AG08395 (cell line): ENCODE measurements at regions not wholly inside any gene's neighbourhood (a gene's known extent, or its start where the extent isn't known, plus 50 kb on each side); places are given as distances from the start of the nearest gene placed in this dataset.
"Not testable (repeated sequence)": the region's sequence is repeated elsewhere in the genome, so short reads cannot be mapped to it uniquely, and the experiment has no call there.

Experiments
- DNase-seq: peaks from one replicate; pipeline ENCODE4 v3.0.0; 2012; ENCODE audit warnings: mixed read lengths, low spot score

- peak; percentile 10 for DNase-seq
Observed at GRCh38 chr9:75197561-75197960, 109.2 kb downstream of the OSTF1 start.

- no peak for DNase-seq
Observed at GRCh38 chr9:75198436-75198835, 110.1 kb downstream of the OSTF1 start.

GRCh38 chr9:75200892-75201470 lies 112.7 kb downstream of the OSTF1 start:
- peak; percentile 25 for DNase-seq

GRCh38 chr9:75201480-75202209 lies 113.3 kb downstream of the OSTF1 start:
- DNase-seq: no peak

- DNase-seq: not testable (repeated sequence)
Observed at GRCh38 chr9:75207997-75208396, 119.7 kb downstream of the OSTF1 start.

- DNase-seq: no peak
Observed at GRCh38 chr9:75210215-75210614, 121.9 kb downstream of the OSTF1 start.

- no peak for DNase-seq
Observed at GRCh38 chr9:75213765-75214164, 125.5 kb downstream of the OSTF1 start.

GRCh38 chr9:75226403-75227139 lies 138.3 kb downstream of the OSTF1 start:
- no peak for DNase-seq

GRCh38 chr9:75228893-75229292 lies 140.6 kb downstream of the OSTF1 start:
- no peak for DNase-seq

GRCh38 chr9:75229605-75230332 lies 141.5 kb downstream of the OSTF1 start:
- DNase-seq: no peak

- no peak for DNase-seq
Observed at GRCh38 chr9:75230469-75230868, 142.2 kb downstream of the OSTF1 start.

GRCh38 chr9:75231167-75231566 lies 142.9 kb downstream of the OSTF1 start:
- no peak for DNase-seq

GRCh38 chr9:75233011-75233410 lies 144.7 kb downstream of the OSTF1 start:
- DNase-seq: no peak

- DNase-seq: no peak
Observed at GRCh38 chr9:75235632-75236031, 147.3 kb downstream of the OSTF1 start.

GRCh38 chr9:75238311-75238976 lies 150.1 kb downstream of the OSTF1 start:
- DNase-seq: peak; percentile 40

GRCh38 chr9:75239176-75239575 lies 150.9 kb downstream of the OSTF1 start:
- no peak for DNase-seq

- no peak for DNase-seq
Observed at GRCh38 chr9:75242426-75242825, 154.1 kb downstream of the OSTF1 start.

- DNase-seq: no peak
Observed at GRCh38 chr9:75246949-75247348, 158.6 kb downstream of the OSTF1 start.

- DNase-seq: peak; percentile 48
Observed at GRCh38 chr9:75265525-75265972, 177.2 kb downstream of the OSTF1 start.

- no peak for DNase-seq
Observed at GRCh38 chr9:75269197-75269596, 180.9 kb downstream of the OSTF1 start.

GRCh38 chr9:75273055-75273454 lies 184.7 kb downstream of the OSTF1 start:
- DNase-seq: not testable (repeated sequence)

GRCh38 chr9:75274781-75275180 lies 186.5 kb downstream of the OSTF1 start:
- no peak for DNase-seq
